Stomach smooth muscle (tissue), 2 donors: ENCODE measurements at regions not wholly inside any gene's neighbourhood (a gene's known extent, or its start where the extent isn't known, plus 50 kb on each side); places are given as distances from the start of the nearest gene placed in this dataset.

Source experiments
- H3K27ac ChIP-seq: one replicate; pipeline ENCODE4 v1.7.0; 2013; ENCODE audit warnings: mild to moderate bottlenecking, low read length, inconsistent platforms
- H3K27me3 ChIP-seq, 2 donors: one replicate each; pipeline ENCODE4 v1.7.0; 2013; ENCODE audit warnings: low read length in 2 of 2; ENCODE audit not compliant: insufficient read depth in 2 of 2, control insufficient read depth in 1 of 2
- H3K36me3 ChIP-seq, 2 donors: one replicate each; pipeline ENCODE4 v1.7.0; 2013; ENCODE audit warnings: low read length in 2 of 2; ENCODE audit not compliant: control insufficient read depth in 2 of 2, insufficient read depth in 2 of 2
- H3K4me1 ChIP-seq: one replicate; pipeline ENCODE4 v1.7.0; 2013; ENCODE audit warnings: low read length; ENCODE audit not compliant: control insufficient read depth, insufficient read depth
- H3K4me3 ChIP-seq, 2 donors: one replicate each; pipeline ENCODE4 v1.7.0; 2013; ENCODE audit warnings: low read length in 2 of 2
- H3K9ac ChIP-seq, 2 donors: one replicate each; pipeline ENCODE4 v1.7.0; 2013; ENCODE audit warnings: low read length in 2 of 2, mild to moderate bottlenecking in 1 of 2
- H3K9me3 ChIP-seq, 2 donors: one replicate each; pipeline ENCODE4 v1.7.0; 2013; ENCODE audit warnings: low read length in 2 of 2; ENCODE audit not compliant: control insufficient read depth in 2 of 2
- donor health status: healthy.
- donor health status: Pancreatic carcinoma.

- Histone ChIP-seq H3K4me1 (no peaks in the 10 kb centered on the region), H3K9me3 (no peaks in the 10 kb centered on the region), H3K36me3 (no peaks in the 10 kb centered on the region), H3K4me3 (no peak overlapping the region), H3K27me3 (no peaks in the 10 kb centered on the region), H3K27ac (no peak overlapping the region), H3K9ac (no peak overlapping the region)
Measured at GRCh38 chr16:80862160-80862705, 57.8 kb upstream of the CDYL2 start.
